Esophagus muscularis mucosa (tissue), 4 donors: ENCODE measurements at regions not wholly inside any gene's neighbourhood (a gene's known extent, or its start where the extent isn't known, plus 50 kb on each side); places are given as distances from the start of the nearest gene placed in this dataset.

Source experiments
- DNase-seq: peaks from one replicate; pipeline ENCODE4 v3.0.0-alpha.2; 2017; ENCODE audit errors: extremely low spot score
- H3K27ac ChIP-seq, 4 donors: fragments of 200-600 bp; sonication (generic); replicated peaks in 1 of 4; 1 replicate in 3 of 4; 2 replicates in 1 of 4; pipeline ENCODE4 v1.5.1; 2016 to 2019; ENCODE audit warnings: mild to moderate bottlenecking in 1 of 4
- H3K27me3 ChIP-seq, 4 donors: fragments of 200-600 bp; sonication (generic); one replicate each; pipeline versions ENCODE4 v1.5.1 to v1.6.0; 2016 to 2019
- H3K36me3 ChIP-seq, 4 donors: fragments of 200-600 bp; sonication (generic); one replicate each; pipeline ENCODE4 v1.5.1; 2016 to 2019
- H3K4me1 ChIP-seq, 4 donors: fragments of 200-600 bp; sonication (generic); one replicate each; pipeline ENCODE4 v1.5.1; 2016 to 2019
- H3K4me3 ChIP-seq, 4 donors: fragments of 200-600 bp; sonication (generic); 1 replicate in 2 of 4; 2 replicates in 2 of 4; pipeline ENCODE4 v1.5.1; 2016 to 2019; ENCODE audit warnings: mild to moderate bottlenecking in 4 of 4, moderate library complexity in 1 of 4
- H3K9me3 ChIP-seq, 4 donors: fragments of 200-600 bp; sonication (generic); 1 replicate in 3 of 4; 2 replicates in 1 of 4; pipeline ENCODE4 v1.5.1; 2016 to 2019
- CTCF ChIP-seq, 3 experiments: fragments of 200-600 bp in 2 of 3; fragments of 450-650 bp in 1 of 3; sonication (generic) in 2 of 3; IDR thresholded peaks; one replicate each; pipeline ENCODE4 v1.5.1; 2017 to 2019; ENCODE audit warnings: antibody characterized with exemption in 3 of 3, mild to moderate bottlenecking in 2 of 3, moderate library complexity in 1 of 3
- EP300 ChIP-seq: sonication (generic); formaldehyde crosslinking; IDR thresholded peaks from one replicate; pipeline ENCODE4 v1.6.1; 2017; ENCODE audit warnings: antibody characterized with exemption
- POLR2A ChIP-seq: fragments of 450-650 bp; IDR thresholded peaks from one replicate; pipeline ENCODE4 v1.6.1; 2017; ENCODE audit warnings: antibody characterized with exemption, moderate library complexity, mild to moderate bottlenecking, low read depth
- POLR2AphosphoS5 ChIP-seq, 2 donors: sonication (generic); formaldehyde crosslinking; IDR thresholded peaks; one replicate each; pipeline ENCODE4 v1.6.1; 2017; ENCODE audit warnings: antibody characterized with exemption in 2 of 2
- WGBS: methylation state at CpG from one replicate; pipeline ENCODE4 v1.1.5; 2018; 5-methylcytosine and 5-hydroxymethylcytosine counted together
- intact Hi-C: fragments of 100-400 bp; cut with DNase I; formaldehyde crosslinking; loops from one replicate; pipeline ENCODE4 v1.15.1; 2023

- H3K4me3 ChIP-seq = no peak overlapping the region
- H3K27me3 ChIP-seq = peaks cover 0 to 9% (median 0%) of the 10 kb centered on the region in 4 donors
- no peak overlapping the region for H3K27ac ChIP-seq
- H3K4me1 ChIP-seq = no peaks in the 10 kb centered on the region
- no peaks in the 10 kb centered on the region for H3K36me3 ChIP-seq
- no peak for DNase-seq
- 16% methylated on average over 1 of the region's 1 CpG for WGBS
- intact Hi-C loops = no loop called here
- H3K9me3 ChIP-seq = no peaks in the 10 kb centered on the region
- TF ChIP-seq CTCF (IDR thresholded peaks at IDR 0.05) (no peak), POLR2AphosphoS5 (IDR thresholded peaks at IDR 0.05) (no peak), POLR2A (no peak)
These were observed 201.7 kb upstream of the HNRNPA3 start for GRCh38 chr2:177010861-177011260.

- Histone ChIP-seq H3K4me3 (no peak overlapping the region), H3K36me3 (no peaks in the 10 kb centered on the region), H3K27ac (no peak overlapping the region), H3K27me3 (no peaks in the 10 kb centered on the region), H3K4me1 (no peaks in the 10 kb centered on the region), H3K9me3 (no peaks in the 10 kb centered on the region)
- intact Hi-C loops = no loop called here
- TF ChIP-seq CTCF (IDR thresholded peaks at IDR 0.05) (no peak), POLR2A (no peak), EP300 (no peak), POLR2AphosphoS5 (IDR thresholded peaks at IDR 0.05) (no peak)
- DNase-seq = no peak
These were observed 197.6 kb upstream of the HNRNPA3 start for GRCh38 chr2:177014946-177015345.

- H3K36me3 ChIP-seq = no peaks in the 10 kb centered on the region
- H3K4me3 ChIP-seq = no peak overlapping the region
- DNase-seq = no peak
- H3K9me3 ChIP-seq = no peaks in the 10 kb centered on the region
- TF ChIP-seq POLR2AphosphoS5 (IDR thresholded peaks at IDR 0.05) (no peak), CTCF (IDR thresholded peaks at IDR 0.05) (no peak), EP300 (no peak), POLR2A (no peak)
- no peaks in the 10 kb centered on the region for H3K27me3 ChIP-seq
- WGBS = 77% methylated on average over 4 of the region's 4 CpGs
- no peak overlapping the region for H3K27ac ChIP-seq
- no peaks in the 10 kb centered on the region for H3K4me1 ChIP-seq
- intact Hi-C loops = no loop called here
These were observed 197.2 kb upstream of the HNRNPA3 start for GRCh38 chr2:177015356-177015923.

GRCh38 chr2:177020524-177021119 lies 192.0 kb upstream of the HNRNPA3 start:
- H3K4me1 ChIP-seq = no peaks in the 10 kb centered on the region
- TF ChIP-seq EP300 = no peak
- no peak for TF ChIP-seq POLR2A
- TF ChIP-seq CTCF (IDR thresholded peaks at IDR 0.05) = no peak
- TF ChIP-seq POLR2AphosphoS5 (IDR thresholded peaks at IDR 0.05) = no peak
- H3K4me3 ChIP-seq = no peak overlapping the region
- H3K36me3 ChIP-seq = no peaks in the 10 kb centered on the region
- WGBS = 79% methylated on average over 5 of the region's 5 CpGs
- no peak overlapping the region for H3K27ac ChIP-seq
- DNase-seq = no peak
- no peaks in the 10 kb centered on the region for H3K9me3 ChIP-seq
- H3K27me3 ChIP-seq = no peaks in the 10 kb centered on the region
- intact Hi-C loops = no loop called here

- intact Hi-C loops = no loop called here
- no peaks in the 10 kb centered on the region for H3K36me3 ChIP-seq
- H3K9me3 ChIP-seq = no peaks in the 10 kb centered on the region
- no peak for DNase-seq
- no peak for TF ChIP-seq POLR2AphosphoS5 (IDR thresholded peaks at IDR 0.05)
- TF ChIP-seq CTCF (IDR thresholded peaks at IDR 0.05) = no peak
- TF ChIP-seq EP300 = no peak
- TF ChIP-seq POLR2A = no peak
- H3K27me3 ChIP-seq = no peaks in the 10 kb centered on the region
- no peaks in the 10 kb centered on the region for H3K4me1 ChIP-seq
- no peak overlapping the region for H3K27ac ChIP-seq
- no peak overlapping the region for H3K4me3 ChIP-seq
- WGBS = 68% methylated on average over 7 of the region's 7 CpGs
These were observed 190.8 kb upstream of the HNRNPA3 start for GRCh38 chr2:177021706-177022343.
